Epithelial cell of esophagus (primary cell): ENCODE measurements at regions not wholly inside any gene's neighbourhood (a gene's known extent, or its start where the extent isn't known, plus 50 kb on each side); places are given as distances from the start of the nearest gene placed in this dataset.
"Not testable (repeated sequence)": the region's sequence is repeated elsewhere in the genome, so short reads cannot be mapped to it uniquely, and the experiment has no call there.

Experiments used
- DNase-seq: peaks from one replicate; pipeline ENCODE4 v3.0.0; 2010; ENCODE audit warnings: low read depth
- H3K4me3 ChIP-seq: 2 replicates; pipeline ENCODE4 v1.5.1; 2011; ENCODE audit warnings: mild to moderate bottlenecking, low read length, control low read depth
- CTCF ChIP-seq: IDR thresholded peaks from 2 replicates; pipeline ENCODE4 v1.5.1; 2011; ENCODE audit warnings: low read depth, mild to moderate bottlenecking, low read length, control low read depth, inconsistent platforms; ENCODE audit not compliant: insufficient read depth; ENCODE audit errors: missing control alignments

- not testable (repeated sequence) for H3K4me3 ChIP-seq, DNase-seq
These were observed 71.0 kb upstream of the SH3GLB1 start for GRCh38 chr1:86633306-86633838.

- TF ChIP-seq CTCF: no peak
- no peak for DNase-seq
- no peak overlapping the region for H3K4me3 ChIP-seq
These were observed 70.5 kb upstream of the SH3GLB1 start for GRCh38 chr1:86633921-86634320.

GRCh38 chr1:86636898-86637297 lies 67.5 kb upstream of the SH3GLB1 start:
- DNase-seq: peak; percentile 97
- TF ChIP-seq CTCF: no peak
- peak overlapping the region; percentile 11 for H3K4me3 ChIP-seq

GRCh38 chr1:86640161-86640670 lies 64.2 kb upstream of the SH3GLB1 start:
- no peak for TF ChIP-seq CTCF
- DNase-seq: peak; percentile 15
- H3K4me3 ChIP-seq: no peak overlapping the region

GRCh38 chr1:86641318-86641717 lies 63.1 kb upstream of the SH3GLB1 start:
- DNase-seq: peak; percentile 52
- H3K4me3 ChIP-seq: no peak overlapping the region
- no peak for TF ChIP-seq CTCF

GRCh38 chr1:86644655-86645054 lies 59.7 kb upstream of the SH3GLB1 start:
- DNase-seq, H3K4me3 ChIP-seq: not testable (repeated sequence)

GRCh38 chr1:86645851-86646250 lies 58.5 kb upstream of the SH3GLB1 start:
- DNase-seq: no peak
- TF ChIP-seq CTCF: no peak
- H3K4me3 ChIP-seq: no peak overlapping the region

- TF ChIP-seq CTCF: no peak
- H3K4me3 ChIP-seq: no peak overlapping the region
- DNase-seq: peak; percentile 55
These were observed 58.1 kb upstream of the SH3GLB1 start for GRCh38 chr1:86646256-86646655.
